ENCODE measurements at regions not wholly inside any gene's neighbourhood (a gene's known extent, or its start where the extent isn't known, plus 50 kb on each side); places are given as distances from the start of the nearest gene placed in this dataset.

DNA sequence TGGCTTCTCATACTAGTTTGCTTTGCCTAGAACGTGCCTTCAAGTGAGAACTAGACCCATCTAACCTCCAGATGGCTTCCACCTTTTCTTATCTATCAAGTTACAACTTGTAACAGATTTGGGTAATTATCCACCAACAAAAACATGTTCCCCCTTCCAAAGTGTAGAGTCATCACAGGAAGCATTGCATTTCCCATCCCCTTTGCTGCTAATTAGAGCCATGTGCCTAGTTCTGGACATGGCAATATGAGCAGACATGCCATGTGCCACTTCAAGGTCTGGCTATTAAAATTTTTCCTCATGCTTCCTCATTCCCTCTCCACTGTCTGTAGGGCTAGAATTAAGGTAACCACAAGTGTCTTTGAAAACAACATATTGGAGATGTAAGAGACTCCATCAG is 814.4 kb downstream of the TENT5A start:
- no peak for TF ChIP-seq POLR2AphosphoS5 (IDR thresholded peaks at IDR 0.05; ENCODE audit: insufficient read depth in 1 of 2, low read depth in 1 of 2)
- TF ChIP-seq, protein P1, sequence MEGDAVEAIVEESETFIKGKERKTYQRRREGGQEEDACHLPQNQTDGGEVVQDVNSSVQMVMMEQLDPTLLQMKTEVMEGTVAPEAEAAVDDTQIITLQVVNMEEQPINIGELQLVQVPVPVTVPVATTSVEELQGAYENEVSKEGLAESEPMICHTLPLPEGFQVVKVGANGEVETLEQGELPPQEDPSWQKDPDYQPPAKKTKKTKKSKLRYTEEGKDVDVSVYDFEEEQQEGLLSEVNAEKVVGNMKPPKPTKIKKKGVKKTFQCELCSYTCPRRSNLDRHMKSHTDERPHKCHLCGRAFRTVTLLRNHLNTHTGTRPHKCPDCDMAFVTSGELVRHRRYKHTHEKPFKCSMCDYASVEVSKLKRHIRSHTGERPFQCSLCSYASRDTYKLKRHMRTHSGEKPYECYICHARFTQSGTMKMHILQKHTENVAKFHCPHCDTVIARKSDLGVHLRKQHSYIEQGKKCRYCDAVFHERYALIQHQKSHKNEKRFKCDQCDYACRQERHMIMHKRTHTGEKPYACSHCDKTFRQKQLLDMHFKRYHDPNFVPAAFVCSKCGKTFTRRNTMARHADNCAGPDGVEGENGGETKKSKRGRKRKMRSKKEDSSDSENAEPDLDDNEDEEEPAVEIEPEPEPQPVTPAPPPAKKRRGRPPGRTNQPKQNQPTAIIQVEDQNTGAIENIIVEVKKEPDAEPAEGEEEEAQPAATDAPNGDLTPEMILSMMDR (IDR thresholded peaks at IDR 0.05) = no peak
- TF ChIP-seq POLR2A (IDR thresholded peaks at IDR 0.05) = no peak
- no peaks in the 10 kb centered on the region for H3K9me3 ChIP-seq
- no peak overlapping the region for H3K27ac ChIP-seq
- intact Hi-C loops (cut with DNase I) = no loop called here
- H3K4me1 ChIP-seq = no peaks in the 10 kb centered on the region
- no peaks in the 10 kb centered on the region for H3K27me3 ChIP-seq
- no peak overlapping the region for H3K4me3 ChIP-seq
- no peak for DNase-seq (ENCODE audit: extremely low spot score in 2 of 2)
- no peaks in the 10 kb centered on the region for H3K36me3 ChIP-seq

DNA sequence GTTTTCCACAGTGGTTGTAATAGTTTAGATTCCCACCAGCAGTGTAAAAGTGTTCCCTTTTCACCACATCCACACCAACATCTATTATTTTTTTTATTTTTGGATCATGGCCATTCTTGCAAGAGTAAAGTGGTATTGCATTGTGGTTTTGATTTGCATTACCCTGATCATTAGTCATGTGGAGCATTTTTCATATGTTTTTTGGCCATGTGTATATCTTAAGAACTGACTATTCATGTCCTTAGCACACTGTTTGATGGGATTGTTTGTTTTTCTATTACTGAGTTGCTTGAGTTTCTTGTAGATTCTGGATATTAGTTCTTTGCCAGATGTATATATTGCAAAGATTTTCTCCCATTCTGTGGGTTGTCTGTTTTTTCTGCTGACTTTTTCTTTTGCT is 820.1 kb downstream of the TENT5A start:
- H3K27ac ChIP-seq = no peak overlapping the region
- H3K9me3 ChIP-seq = no peaks in the 10 kb centered on the region
- no peak overlapping the region for H3K4me3 ChIP-seq
- no peaks in the 10 kb centered on the region for H3K4me1 ChIP-seq
- intact Hi-C loops (cut with DNase I) = no loop called here
- DNase-seq (ENCODE audit: extremely low spot score in 2 of 2) = no peak
- TF ChIP-seq, protein P1 (IDR thresholded peaks at IDR 0.05) = no peak
- TF ChIP-seq POLR2A (IDR thresholded peaks at IDR 0.05) (no peak), POLR2AphosphoS5 (IDR thresholded peaks at IDR 0.05; ENCODE audit: insufficient read depth in 1 of 2, low read depth in 1 of 2) (no peak)
- no peaks in the 10 kb centered on the region for H3K36me3 ChIP-seq
- H3K27me3 ChIP-seq = no peaks in the 10 kb centered on the region

DNA sequence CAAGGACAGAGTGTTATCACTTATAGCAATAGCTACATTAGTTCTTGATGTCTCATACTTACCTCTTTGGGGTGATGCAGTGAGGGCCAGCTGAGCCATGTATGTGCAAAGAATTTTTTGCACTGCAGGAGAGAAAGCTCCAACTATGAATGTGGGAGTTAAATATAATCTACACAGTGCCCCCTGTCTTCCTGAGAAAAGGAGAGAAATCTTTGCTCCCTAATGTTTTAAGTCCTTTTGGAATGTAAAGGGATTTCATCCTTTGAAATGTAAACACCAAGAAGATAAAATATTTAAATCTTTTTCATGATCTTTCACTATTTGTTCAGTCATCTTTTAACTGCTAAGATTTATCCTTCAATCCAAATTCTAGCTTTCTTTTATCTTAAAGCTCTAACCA is 822.1 kb downstream of the TENT5A start:
- H3K4me1 ChIP-seq = no peaks in the 10 kb centered on the region
- no peak for DNase-seq (ENCODE audit: extremely low spot score in 2 of 2)
- H3K4me3 ChIP-seq = no peak overlapping the region
- no peaks in the 10 kb centered on the region for H3K9me3 ChIP-seq
- intact Hi-C loops (cut with DNase I) = no loop called here
- H3K27ac ChIP-seq = no peak overlapping the region
- no peak for TF ChIP-seq POLR2A (IDR thresholded peaks at IDR 0.05)
- TF ChIP-seq POLR2AphosphoS5 (IDR thresholded peaks at IDR 0.05; ENCODE audit: insufficient read depth in 1 of 2, low read depth in 1 of 2) = no peak
- TF ChIP-seq, protein P1 (IDR thresholded peaks at IDR 0.05) = no peak
- no peaks in the 10 kb centered on the region for H3K36me3 ChIP-seq
- H3K27me3 ChIP-seq = no peaks in the 10 kb centered on the region

GRCh38 chr6:80923816-80924215 is 817.3 kb downstream of the BCKDHB start:
- H3K27me3 ChIP-seq = no peaks in the 10 kb centered on the region
- TF ChIP-seq, protein P1 (IDR thresholded peaks at IDR 0.05) = no peak
- no peak for TF ChIP-seq POLR2AphosphoS5 (IDR thresholded peaks at IDR 0.05; ENCODE audit: insufficient read depth in 1 of 2, low read depth in 1 of 2)
- no peak for TF ChIP-seq POLR2A (IDR thresholded peaks at IDR 0.05)
- H3K4me1 ChIP-seq = no peaks in the 10 kb centered on the region
- H3K36me3 ChIP-seq = no peaks in the 10 kb centered on the region
- no peak for DNase-seq (ENCODE audit: extremely low spot score in 2 of 2)
- intact Hi-C loops (cut with DNase I) = no loop called here
- no peak overlapping the region for H3K27ac ChIP-seq
- H3K4me3 ChIP-seq = no peak overlapping the region
- H3K9me3 ChIP-seq = no peaks in the 10 kb centered on the region

DNA sequence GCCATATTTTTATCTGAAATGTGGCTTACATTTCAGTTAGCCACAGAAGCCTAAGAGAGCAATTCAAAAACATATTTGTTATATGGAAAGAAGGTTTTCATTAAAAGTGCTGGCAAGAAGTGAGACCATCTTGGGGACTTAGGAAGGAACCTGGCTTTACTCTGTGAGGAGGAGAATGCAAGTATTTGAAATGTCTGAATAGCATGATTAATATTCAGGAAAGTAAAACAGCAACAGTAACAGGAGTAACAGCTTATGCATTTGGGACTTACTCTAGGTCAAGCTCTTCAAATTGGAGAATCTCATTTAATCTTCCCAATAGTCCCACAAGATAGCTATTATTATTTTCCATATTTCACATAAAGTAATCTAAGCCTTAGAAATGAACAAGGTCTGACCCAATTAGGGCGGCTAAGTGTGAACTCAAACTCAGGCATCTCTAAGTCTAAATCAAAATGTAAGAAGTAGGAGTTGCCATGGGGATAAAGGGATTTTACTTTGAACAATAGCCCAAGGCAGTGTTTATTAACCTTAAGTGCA is 816.5 kb downstream of the BCKDHB start:
- intact Hi-C loops (cut with DNase I) = no loop called here
- no peak for DNase-seq (ENCODE audit: extremely low spot score in 2 of 2)
- H3K27ac ChIP-seq = no peak overlapping the region
- no peaks in the 10 kb centered on the region for H3K27me3 ChIP-seq
- TF ChIP-seq POLR2A (IDR thresholded peaks at IDR 0.05) (no peak), POLR2AphosphoS5 (IDR thresholded peaks at IDR 0.05; ENCODE audit: insufficient read depth in 1 of 2, low read depth in 1 of 2) (no peak)
- TF ChIP-seq, protein P1 (IDR thresholded peaks at IDR 0.05) = no peak
- no peaks in the 10 kb centered on the region for H3K36me3 ChIP-seq
- H3K9me3 ChIP-seq = no peaks in the 10 kb centered on the region
- no peaks in the 10 kb centered on the region for H3K4me1 ChIP-seq
- H3K4me3 ChIP-seq = no peak overlapping the region
